ENCODE measurements at regions not wholly inside any gene's neighbourhood (a gene's known extent, or its start where the extent isn't known, plus 50 kb on each side); places are given as distances from the start of the nearest gene placed in this dataset.

GRCh38 chr12:5379749-5380496 is 52.0 kb upstream of the NTF3 start:
- DNase-seq (ENCODE audit: low read depth in 2 of 2), result no peak
